ENCODE measurements at regions not wholly inside any gene's neighbourhood (a gene's known extent, or its start where the extent isn't known, plus 50 kb on each side); places are given as distances from the start of the nearest gene placed in this dataset.

- DNase-seq: no peak
Measured at GRCh38 chr9:105082843-105083242, 154.9 kb upstream of the ABCA1 start.

GRCh38 chr9:105083256-105083655, 155.3 kb upstream of the ABCA1 start:
- no peaks in the 10 kb centered on the region for H3K4me1 ChIP-seq
- no peak overlapping the region for H3K4me3 ChIP-seq
- no peaks in the 10 kb centered on the region for H3K9me3 ChIP-seq
- no peak for TF ChIP-seq POLR2A (IDR thresholded peaks at IDR 0.05)
- no peak for TF ChIP-seq CTCF (IDR thresholded peaks at IDR 0.05)
- H3K36me3 ChIP-seq: no peaks in the 10 kb centered on the region
- intact Hi-C loops (cut with DNase I; ENCODE audit: low total_unique reads): no loop called here
- DNase-seq: no peak
- no peaks in the 10 kb centered on the region for H3K27me3 ChIP-seq
- no peak overlapping the region for H3K27ac ChIP-seq

More at GRCh38 chr9:105082843-105083242, 154.9 kb upstream of the ABCA1 start:
- TF ChIP-seq CTCF (IDR thresholded peaks at IDR 0.05): no peak
- no peak for TF ChIP-seq POLR2A (IDR thresholded peaks at IDR 0.05)
- Histone ChIP-seq H3K27me3 (no peaks in the 10 kb centered on the region), H3K4me3 (no peak overlapping the region), H3K36me3 (no peaks in the 10 kb centered on the region), H3K27ac (no peak overlapping the region), H3K9me3 (no peaks in the 10 kb centered on the region), H3K4me1 (no peaks in the 10 kb centered on the region)
- intact Hi-C loops (cut with DNase I; ENCODE audit: low total_unique reads): no loop called here

- DNase-seq: peak in 1 of 2 donors; percentile 16
Measured at GRCh38 chr9:105087910-105088898, 156.2 kb upstream of the SLC44A1 start.

GRCh38 chr9:105089874-105090273, 154.6 kb upstream of the SLC44A1 start:
- DNase-seq: no peak
- Histone ChIP-seq H3K27ac (no peak overlapping the region), H3K27me3 (no peaks in the 10 kb centered on the region), H3K4me1 (no peaks in the 10 kb centered on the region), H3K9me3 (no peaks in the 10 kb centered on the region), H3K4me3 (no peak overlapping the region), H3K36me3 (no peaks in the 10 kb centered on the region)
- TF ChIP-seq CTCF (IDR thresholded peaks at IDR 0.05) (no peak), POLR2A (IDR thresholded peaks at IDR 0.05) (no peak)
- intact Hi-C loops (cut with DNase I; ENCODE audit: low total_unique reads): no loop called here

More at GRCh38 chr9:105087910-105088898, 156.2 kb upstream of the SLC44A1 start:
- intact Hi-C loops (cut with DNase I; ENCODE audit: low total_unique reads): no loop called here
- no peaks in the 10 kb centered on the region for H3K9me3 ChIP-seq
- no peaks in the 10 kb centered on the region for H3K27me3 ChIP-seq
- H3K4me3 ChIP-seq: no peak overlapping the region
- no peaks in the 10 kb centered on the region for H3K4me1 ChIP-seq
- no peaks in the 10 kb centered on the region for H3K36me3 ChIP-seq
- no peak overlapping the region for H3K27ac ChIP-seq
- TF ChIP-seq CTCF (IDR thresholded peaks at IDR 0.05): no peak
- no peak for TF ChIP-seq POLR2A (IDR thresholded peaks at IDR 0.05)

GRCh38 chr9:105091004-105091640, 153.3 kb upstream of the SLC44A1 start:
- intact Hi-C loops (cut with DNase I; ENCODE audit: low total_unique reads): no loop called here
- Histone ChIP-seq H3K9me3 (no peaks in the 10 kb centered on the region), H3K4me1 (no peaks in the 10 kb centered on the region), H3K4me3 (no peak overlapping the region), H3K27me3 (no peaks in the 10 kb centered on the region), H3K36me3 (no peaks in the 10 kb centered on the region), H3K27ac (no peak overlapping the region)
- TF ChIP-seq POLR2A (IDR thresholded peaks at IDR 0.05): no peak
- no peak for TF ChIP-seq CTCF (IDR thresholded peaks at IDR 0.05)
- no peak for DNase-seq
